ENCODE measurements at regions not wholly inside any gene's neighbourhood (a gene's known extent, or its start where the extent isn't known, plus 50 kb on each side); places are given as distances from the start of the nearest gene placed in this dataset.

DNA sequence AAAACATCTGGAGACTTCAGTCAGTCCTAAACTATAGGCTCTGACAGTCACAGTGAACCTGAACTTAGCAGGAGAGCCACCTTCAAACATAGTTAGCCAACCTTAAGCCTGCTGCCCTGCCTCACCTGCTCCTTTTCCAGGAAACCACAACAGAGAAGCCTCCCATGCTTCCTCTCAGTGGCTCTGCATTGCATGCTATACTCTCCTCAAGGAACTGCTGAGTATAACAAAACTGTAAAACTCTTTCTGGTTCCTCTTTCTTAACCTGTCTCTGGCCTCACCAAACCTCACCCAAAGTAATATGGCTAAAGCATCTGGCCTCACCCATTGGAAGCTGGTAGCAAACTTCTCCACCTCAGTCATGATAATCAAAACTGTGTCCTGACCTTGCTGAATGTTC lies 122.1 kb downstream of the ANKRD50 start:
- ChIA-PET CTCF (interaction anchor here (1.2 kb wide), 1 partner anchor 654 kb away, joined by 3 read pairs; no protein-coding TSS in a partner anchor), POLR2A (no interaction called here)

DNA sequence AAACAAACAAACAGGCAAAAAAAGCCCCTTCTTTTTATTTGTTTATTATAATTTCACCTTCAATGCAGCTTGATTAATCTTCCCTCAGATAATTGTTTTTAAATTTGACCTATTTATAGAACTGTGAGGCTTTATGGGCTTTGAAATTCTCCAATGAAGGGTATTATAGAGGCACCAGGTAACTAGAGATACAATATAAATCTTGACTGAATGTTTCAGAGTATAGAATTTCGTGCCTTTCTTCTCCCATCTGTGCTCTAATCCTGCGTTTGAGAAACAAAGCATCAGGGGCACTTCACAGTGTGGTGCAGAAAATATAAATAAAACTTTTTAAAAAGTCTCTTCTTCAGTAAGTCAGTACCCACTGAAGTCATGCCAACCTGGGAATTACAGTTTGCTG lies 120.9 kb downstream of the ANKRD50 start:
- H3K4me3 ChIP-seq (ENCODE audit: low read depth, low read length), result no peak overlapping the region
- no peak for DNase-seq (ENCODE audit: low read depth, low spot score)
- ChIA-PET POLR2A (no interaction called here), CTCF (interaction anchor here (1.2 kb wide), 1 partner anchor 652 kb away, joined by 3 read pairs; no protein-coding TSS in a partner anchor)
- TF ChIP-seq, protein P1, sequence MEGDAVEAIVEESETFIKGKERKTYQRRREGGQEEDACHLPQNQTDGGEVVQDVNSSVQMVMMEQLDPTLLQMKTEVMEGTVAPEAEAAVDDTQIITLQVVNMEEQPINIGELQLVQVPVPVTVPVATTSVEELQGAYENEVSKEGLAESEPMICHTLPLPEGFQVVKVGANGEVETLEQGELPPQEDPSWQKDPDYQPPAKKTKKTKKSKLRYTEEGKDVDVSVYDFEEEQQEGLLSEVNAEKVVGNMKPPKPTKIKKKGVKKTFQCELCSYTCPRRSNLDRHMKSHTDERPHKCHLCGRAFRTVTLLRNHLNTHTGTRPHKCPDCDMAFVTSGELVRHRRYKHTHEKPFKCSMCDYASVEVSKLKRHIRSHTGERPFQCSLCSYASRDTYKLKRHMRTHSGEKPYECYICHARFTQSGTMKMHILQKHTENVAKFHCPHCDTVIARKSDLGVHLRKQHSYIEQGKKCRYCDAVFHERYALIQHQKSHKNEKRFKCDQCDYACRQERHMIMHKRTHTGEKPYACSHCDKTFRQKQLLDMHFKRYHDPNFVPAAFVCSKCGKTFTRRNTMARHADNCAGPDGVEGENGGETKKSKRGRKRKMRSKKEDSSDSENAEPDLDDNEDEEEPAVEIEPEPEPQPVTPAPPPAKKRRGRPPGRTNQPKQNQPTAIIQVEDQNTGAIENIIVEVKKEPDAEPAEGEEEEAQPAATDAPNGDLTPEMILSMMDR (IDR thresholded peaks at IDR 0.05; ENCODE audit: insufficient read depth, low read length, missing control alignments), result no peak

More for the DNA sequence above, 122.1 kb downstream of the ANKRD50 start:
- no peak overlapping the region for H3K4me3 ChIP-seq (ENCODE audit: low read depth, low read length)
- no peak for DNase-seq (ENCODE audit: low read depth, low spot score)
- TF ChIP-seq, protein P1 (IDR thresholded peaks at IDR 0.05; ENCODE audit: insufficient read depth, low read length, missing control alignments), result no peak

DNA sequence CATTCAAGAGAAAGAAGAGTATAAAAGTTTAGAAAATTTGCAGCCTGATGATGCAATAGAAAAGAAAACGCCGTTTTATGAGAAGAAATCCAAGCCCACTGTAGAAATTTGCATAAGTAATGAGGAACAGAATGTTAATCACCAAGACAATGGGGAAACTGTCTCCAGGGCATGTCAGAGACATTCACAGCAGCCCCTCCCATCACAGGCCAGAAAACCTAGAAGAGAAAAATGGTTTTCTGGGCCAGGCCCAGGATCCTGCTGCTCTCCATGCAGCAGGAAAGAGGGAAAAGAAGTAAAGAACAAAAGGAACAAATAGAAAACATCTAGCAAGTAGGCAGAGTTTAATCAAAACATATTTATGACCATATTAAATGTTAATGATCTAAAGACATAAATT lies 119.0 kb downstream of the ANKRD50 start:
- ChIA-PET CTCF (no interaction called here), POLR2A (no interaction called here)
- no peak for DNase-seq (ENCODE audit: low read depth, low spot score)
- TF ChIP-seq, protein P1 (IDR thresholded peaks at IDR 0.05; ENCODE audit: insufficient read depth, low read length, missing control alignments), result no peak
- H3K4me3 ChIP-seq (ENCODE audit: low read depth, low read length), result no peak overlapping the region

DNA sequence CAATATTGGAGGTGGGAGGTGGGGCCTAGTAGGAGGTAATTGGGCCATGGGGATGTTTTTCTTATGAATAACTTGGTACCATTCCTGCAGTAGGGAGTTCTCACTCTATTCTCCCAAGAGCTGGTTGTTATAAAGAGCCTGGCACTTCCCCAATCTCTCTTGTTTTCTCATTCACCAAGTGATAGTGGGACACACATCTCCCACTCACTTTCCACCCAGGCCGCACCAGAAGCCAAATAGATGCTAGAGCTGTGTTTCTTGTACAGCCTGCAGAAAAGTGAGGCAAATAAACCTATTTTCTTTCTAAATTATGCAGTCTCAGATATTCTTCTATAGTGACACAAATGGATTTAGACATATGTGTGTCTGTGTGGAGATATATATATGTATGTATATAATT lies 117.6 kb downstream of the ANKRD50 start:
- ChIA-PET POLR2A (no interaction called here), CTCF (no interaction called here)
- no peak for DNase-seq (ENCODE audit: low read depth, low spot score)
- TF ChIP-seq, protein P1 (IDR thresholded peaks at IDR 0.05; ENCODE audit: insufficient read depth, low read length, missing control alignments), result no peak
- H3K4me3 ChIP-seq (ENCODE audit: low read depth, low read length), result no peak overlapping the region

DNA sequence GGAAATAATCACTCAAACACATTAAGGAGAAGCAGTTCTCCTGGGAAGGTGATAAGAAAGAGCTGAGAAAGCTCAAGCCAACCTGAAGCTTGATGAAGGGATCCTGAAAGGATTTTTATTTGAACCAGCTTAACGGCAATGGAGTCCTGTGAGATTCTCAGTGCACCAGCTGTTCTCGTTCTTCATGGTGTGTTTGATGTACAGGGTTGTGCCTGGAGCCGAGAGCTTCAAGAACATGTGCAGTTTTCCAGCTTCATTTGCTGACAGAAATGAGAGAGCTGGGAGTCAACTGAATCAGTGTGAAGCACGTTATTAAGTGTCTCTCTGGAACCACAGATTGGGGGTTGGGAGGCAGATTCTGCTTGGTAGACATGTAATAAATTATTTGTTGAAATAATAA lies 115.7 kb downstream of the ANKRD50 start:
- DNase-seq (ENCODE audit: low read depth, low spot score), result no peak
- POLR2A ChIA-PET, result no interaction called here
- H3K4me3 ChIP-seq (ENCODE audit: low read depth, low read length), result no peak overlapping the region
- CTCF ChIA-PET, result no interaction called here
- TF ChIP-seq, protein P1 (IDR thresholded peaks at IDR 0.05; ENCODE audit: insufficient read depth, low read length, missing control alignments), result no peak

DNA sequence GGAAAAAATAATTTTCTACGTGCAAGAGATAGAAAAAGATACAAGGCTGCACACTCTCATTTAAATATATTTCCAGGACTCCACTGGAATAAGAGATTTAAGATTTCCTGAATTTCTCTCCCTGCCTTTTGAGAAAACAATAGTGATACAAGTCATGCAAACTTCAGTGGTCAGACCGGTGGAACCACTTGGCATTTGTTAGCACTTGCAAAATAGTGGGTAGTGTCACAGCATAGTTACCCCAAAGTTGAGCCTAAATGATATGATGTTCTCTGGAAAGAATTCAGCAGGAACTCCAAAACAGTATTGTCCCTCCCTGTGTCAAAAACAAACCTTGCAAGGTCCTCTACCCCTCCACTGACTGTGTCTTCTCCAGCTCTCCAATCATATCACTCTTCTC lies 102.3 kb downstream of the ANKRD50 start:
- TF ChIP-seq, protein P1 (IDR thresholded peaks at IDR 0.05; ENCODE audit: insufficient read depth, low read length, missing control alignments), result no peak
- no peak for DNase-seq (ENCODE audit: low read depth, low spot score)
- CTCF ChIA-PET, result no interaction called here
- H3K4me3 ChIP-seq (ENCODE audit: low read depth, low read length), result no peak overlapping the region
- POLR2A ChIA-PET, result no interaction called here
